Fibroblast of lung (primary cell): ENCODE measurements at regions not wholly inside any gene's neighbourhood (a gene's known extent, or its start where the extent isn't known, plus 50 kb on each side); places are given as distances from the start of the nearest gene placed in this dataset.
A peak's percentile ranks its signal among the peaks of the same experiment; 100 is the strongest.

Source experiments
- DNase-seq, 2 donors: peaks; one replicate each; pipeline versions ENCODE4 v3.0.0 to v3.0.0-alpha.2; 2010; ENCODE audit warnings: low read depth in 2 of 2
- H2AFZ ChIP-seq: 2 replicates; pipeline ENCODE4 v1.5.1; 2012; ENCODE audit warnings: low read length, control low read depth, inconsistent platforms
- H3K27ac ChIP-seq: 2 replicates; pipeline ENCODE4 v1.5.1; 2011; ENCODE audit warnings: low read length, control low read depth; ENCODE audit not compliant: insufficient read depth
- H3K27me3 ChIP-seq: 2 replicates; pipeline ENCODE4 v1.5.1; 2011; ENCODE audit warnings: mild to moderate bottlenecking, low read length; ENCODE audit not compliant: control insufficient read depth, insufficient read depth
- H3K36me3 ChIP-seq: 2 replicates; pipeline ENCODE4 v1.5.1; 2011; ENCODE audit warnings: low read length; ENCODE audit not compliant: control insufficient read depth, insufficient read depth
- H3K4me1 ChIP-seq: 2 replicates; pipeline ENCODE4 v1.5.1; 2011; ENCODE audit warnings: low read length; ENCODE audit not compliant: control insufficient read depth, insufficient read depth; ENCODE audit errors: extremely low read depth
- H3K4me2 ChIP-seq: 2 replicates; pipeline ENCODE4 v1.5.1; 2011; ENCODE audit warnings: low read length, control low read depth; ENCODE audit not compliant: insufficient read depth; ENCODE audit errors: extremely low read depth
- H3K4me3 ChIP-seq, 4 experiments: fragments of 200-600 bp in 1 of 4; sonication (generic) in 1 of 4; replicated peaks in 1 of 4; 2 replicates each; pipeline ENCODE4 v1.5.1; 2011 to 2016; ENCODE audit warnings: low read length in 4 of 4, low read depth in 3 of 4, mild to moderate bottlenecking in 3 of 4, control low read depth in 2 of 4, inconsistent platforms in 1 of 4, mixed read lengths in 1 of 4; ENCODE audit not compliant: insufficient read depth in 1 of 4; ENCODE audit errors: control extremely low read depth in 1 of 4
- H3K79me2 ChIP-seq: 2 replicates; pipeline ENCODE4 v1.5.1; 2012; ENCODE audit warnings: mild to moderate bottlenecking, low read length, inconsistent platforms; ENCODE audit not compliant: control insufficient read depth, insufficient read depth
- H3K9ac ChIP-seq: 2 replicates; pipeline ENCODE4 v1.5.1; 2011; ENCODE audit warnings: mild to moderate bottlenecking, low read length, control low read depth; ENCODE audit not compliant: insufficient read depth
- H3K9me3 ChIP-seq: 2 replicates; pipeline ENCODE4 v1.5.1; 2012; ENCODE audit warnings: low read depth, low read length; ENCODE audit not compliant: control insufficient read depth, insufficient read depth
- H4K20me1 ChIP-seq: 2 replicates; pipeline ENCODE4 v1.5.1; 2011; ENCODE audit warnings: low read length; ENCODE audit not compliant: control insufficient read depth, insufficient read depth; ENCODE audit errors: extremely low read depth
- EZH2 ChIP-seq: IDR thresholded peaks from 2 replicates; pipeline ENCODE4 v1.5.1; 2012; ENCODE audit warnings: low read length, control low read depth, mild to moderate bottlenecking; ENCODE audit errors: missing control alignments
- TF ChIP-seq, protein P1 (sequence below), 2 donors: IDR thresholded peaks in 1 of 2; conservative IDR thresholded peaks in 1 of 2; 1 replicate in 1 of 2; 2 replicates in 1 of 2; pipeline ENCODE4 v1.5.1; 2011 to 2012; ENCODE audit warnings: low read length in 2 of 2, control low read depth in 1 of 2, inconsistent platforms in 1 of 2, low read depth in 1 of 2, mild to moderate bottlenecking in 1 of 2

DNA sequence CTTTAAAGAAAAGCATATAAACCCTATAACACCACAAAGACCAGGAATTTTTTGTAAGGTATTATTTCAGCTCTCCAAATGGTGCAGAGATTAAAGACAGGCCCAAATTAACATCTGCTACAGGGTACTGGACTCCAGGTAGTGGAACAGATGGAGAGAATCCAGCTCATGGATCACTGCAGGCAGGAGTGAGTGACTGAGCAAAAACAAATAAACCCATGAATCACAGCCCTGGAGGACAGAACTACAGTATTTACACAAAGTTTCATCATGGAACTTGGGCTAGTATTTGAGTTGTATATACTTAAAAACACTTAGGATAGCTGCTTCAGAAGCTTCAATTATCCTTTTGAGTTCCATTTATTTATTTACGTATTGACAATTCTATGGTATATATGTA lies 132.8 kb upstream of the SPRY2 start:
- TF ChIP-seq, protein P1, sequence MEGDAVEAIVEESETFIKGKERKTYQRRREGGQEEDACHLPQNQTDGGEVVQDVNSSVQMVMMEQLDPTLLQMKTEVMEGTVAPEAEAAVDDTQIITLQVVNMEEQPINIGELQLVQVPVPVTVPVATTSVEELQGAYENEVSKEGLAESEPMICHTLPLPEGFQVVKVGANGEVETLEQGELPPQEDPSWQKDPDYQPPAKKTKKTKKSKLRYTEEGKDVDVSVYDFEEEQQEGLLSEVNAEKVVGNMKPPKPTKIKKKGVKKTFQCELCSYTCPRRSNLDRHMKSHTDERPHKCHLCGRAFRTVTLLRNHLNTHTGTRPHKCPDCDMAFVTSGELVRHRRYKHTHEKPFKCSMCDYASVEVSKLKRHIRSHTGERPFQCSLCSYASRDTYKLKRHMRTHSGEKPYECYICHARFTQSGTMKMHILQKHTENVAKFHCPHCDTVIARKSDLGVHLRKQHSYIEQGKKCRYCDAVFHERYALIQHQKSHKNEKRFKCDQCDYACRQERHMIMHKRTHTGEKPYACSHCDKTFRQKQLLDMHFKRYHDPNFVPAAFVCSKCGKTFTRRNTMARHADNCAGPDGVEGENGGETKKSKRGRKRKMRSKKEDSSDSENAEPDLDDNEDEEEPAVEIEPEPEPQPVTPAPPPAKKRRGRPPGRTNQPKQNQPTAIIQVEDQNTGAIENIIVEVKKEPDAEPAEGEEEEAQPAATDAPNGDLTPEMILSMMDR (conservative IDR thresholded peaks at IDR 0.05 in 1 of 2, IDR thresholded peaks at IDR 0.05 in 1 of 2; ENCODE audit: low read depth in 1 of 2, low read length in 2 of 2), result no peak
- no peak for TF ChIP-seq EZH2
- peak; percentile 36 to 92 for DNase-seq
- Histone ChIP-seq H3K4me3 (no peak overlapping the region), H3K27ac (no peak overlapping the region), H3K79me2 (no peaks in the 10 kb centered on the region), H3K9me3 (no peaks in the 10 kb centered on the region), H3K9ac (no peak overlapping the region), H3K4me2 (no peak overlapping the region), H3K4me1 (peaks cover 2% of the 10 kb centered on the region), H4K20me1 (no peaks in the 10 kb centered on the region), H2AFZ (no peak overlapping the region), H3K27me3 (no peaks in the 10 kb centered on the region), H3K36me3 (no peaks in the 10 kb centered on the region)

DNA sequence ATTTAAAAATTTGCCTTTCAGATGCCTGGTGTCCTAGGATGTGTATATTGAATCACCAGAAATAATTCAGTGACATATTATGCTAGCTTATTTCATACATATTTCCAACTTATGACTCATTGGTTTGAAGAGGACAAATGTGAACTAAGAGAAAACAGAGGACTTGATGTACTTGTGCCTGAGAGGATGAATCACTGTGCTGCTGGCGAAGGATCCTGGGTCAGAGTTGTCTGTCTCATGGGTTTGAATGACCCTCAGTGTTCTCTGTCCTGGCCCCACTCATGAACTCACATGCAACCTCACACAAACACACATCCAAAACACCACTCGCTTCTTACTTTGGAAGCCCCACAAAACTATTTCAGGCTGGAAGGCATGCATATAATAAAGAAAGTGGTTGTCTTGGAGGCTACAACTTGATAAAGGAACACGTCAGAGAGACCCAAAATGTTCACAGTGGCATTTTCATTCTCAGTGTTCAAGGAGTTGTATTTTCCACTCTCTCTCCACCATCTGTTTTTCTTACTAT lies 129.0 kb upstream of the SPRY2 start:
- H3K9ac ChIP-seq, result no peak overlapping the region

DNA sequence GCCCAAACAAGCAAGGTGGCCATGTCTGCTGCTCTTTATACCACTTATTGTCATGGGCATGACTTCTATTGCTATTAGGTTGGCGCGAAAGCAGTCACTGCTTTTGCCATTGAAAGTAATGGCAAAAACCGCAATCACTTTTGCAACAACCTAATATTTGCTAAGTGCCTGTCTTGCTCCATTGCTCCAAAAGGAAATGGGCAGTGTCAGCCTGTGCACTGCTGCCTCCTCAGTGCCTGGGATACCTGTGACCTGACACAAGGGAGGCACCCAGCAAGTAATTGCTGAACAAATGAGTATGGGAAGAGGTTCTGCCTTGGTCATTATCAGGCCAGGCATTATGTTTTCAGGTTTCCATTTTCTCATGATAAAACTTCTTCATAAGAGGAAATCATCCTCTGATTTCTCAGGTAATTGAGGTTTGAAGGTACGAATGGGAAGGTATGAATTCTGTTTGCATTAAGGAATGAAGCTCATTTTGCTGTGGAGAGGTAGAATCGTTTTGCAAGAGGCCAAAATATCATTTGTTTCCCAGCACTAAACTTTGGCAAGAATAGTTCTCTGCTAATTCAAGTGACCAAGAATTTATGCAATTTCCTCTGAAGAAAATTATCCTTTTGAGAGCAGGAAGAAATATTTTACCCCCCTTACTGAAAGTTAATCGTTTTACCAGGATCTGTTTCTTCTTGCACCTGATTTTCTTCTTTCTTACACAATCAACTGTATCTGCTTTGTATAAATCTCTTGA lies 128.4 kb upstream of the SPRY2 start:
- H3K27me3 ChIP-seq, result no peaks in the 10 kb centered on the region
- H3K27ac ChIP-seq, result no peak overlapping the region
- no peaks in the 10 kb centered on the region for H3K9me3 ChIP-seq
- no peak overlapping the region for H3K9ac ChIP-seq
- H3K36me3 ChIP-seq, result no peaks in the 10 kb centered on the region
- H4K20me1 ChIP-seq, result no peaks in the 10 kb centered on the region
- DNase-seq, result no peak
- no peak overlapping the region for H3K4me3 ChIP-seq
- H3K79me2 ChIP-seq, result no peaks in the 10 kb centered on the region
- TF ChIP-seq, protein P1 (conservative IDR thresholded peaks at IDR 0.05 in 1 of 2, IDR thresholded peaks at IDR 0.05 in 1 of 2; ENCODE audit: low read depth in 1 of 2, low read length in 2 of 2), result no peak
- no peak for TF ChIP-seq EZH2
- H3K4me2 ChIP-seq, result no peak overlapping the region
- no peak overlapping the region for H2AFZ ChIP-seq
- peaks cover 2% of the 10 kb centered on the region for H3K4me1 ChIP-seq

More for the DNA sequence above, 129.0 kb upstream of the SPRY2 start:
- no peak overlapping the region for H2AFZ ChIP-seq
- H4K20me1 ChIP-seq, result no peaks in the 10 kb centered on the region
- H3K27ac ChIP-seq, result no peak overlapping the region
- no peaks in the 10 kb centered on the region for H3K36me3 ChIP-seq
- no peaks in the 10 kb centered on the region for H3K9me3 ChIP-seq
- no peak overlapping the region for H3K4me2 ChIP-seq
- H3K4me1 ChIP-seq, result peaks cover 2% of the 10 kb centered on the region
- TF ChIP-seq, protein P1 (conservative IDR thresholded peaks at IDR 0.05 in 1 of 2, IDR thresholded peaks at IDR 0.05 in 1 of 2; ENCODE audit: low read depth in 1 of 2, low read length in 2 of 2), result no peak
- TF ChIP-seq EZH2, result no peak
- no peak overlapping the region for H3K4me3 ChIP-seq
- no peaks in the 10 kb centered on the region for H3K27me3 ChIP-seq
- no peaks in the 10 kb centered on the region for H3K79me2 ChIP-seq
- peak; percentile 82 to 100 for DNase-seq
